ENCODE measurements at regions not wholly inside any gene's neighbourhood (a gene's known extent, or its start where the extent isn't known, plus 50 kb on each side); places are given as distances from the start of the nearest gene placed in this dataset.

DNA sequence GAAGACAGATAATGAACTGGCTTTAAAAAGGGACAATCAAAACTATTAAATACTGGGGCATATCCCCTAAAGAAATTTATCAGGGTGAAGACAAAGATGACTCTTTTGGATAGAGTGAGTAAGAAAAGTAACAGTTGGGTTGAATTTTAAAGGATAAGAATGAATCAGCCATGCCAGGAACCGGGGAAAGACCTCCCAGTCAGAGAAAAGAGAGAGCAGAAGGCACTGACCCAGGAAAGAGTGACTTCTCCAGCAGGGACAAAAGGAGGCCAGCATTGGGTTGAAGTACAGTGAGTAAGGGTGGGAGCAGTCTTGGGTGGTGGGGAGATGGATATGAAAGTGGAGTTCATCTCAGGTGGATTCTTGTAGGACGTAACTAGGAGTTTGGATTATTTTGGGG is 516.9 kb upstream of the JAG1 start:
- Histone ChIP-seq H3K27me3 (no peaks in the 10 kb centered on the region), H3K36me3 (no peaks in the 10 kb centered on the region)
- no peak for ATAC-seq

DNA sequence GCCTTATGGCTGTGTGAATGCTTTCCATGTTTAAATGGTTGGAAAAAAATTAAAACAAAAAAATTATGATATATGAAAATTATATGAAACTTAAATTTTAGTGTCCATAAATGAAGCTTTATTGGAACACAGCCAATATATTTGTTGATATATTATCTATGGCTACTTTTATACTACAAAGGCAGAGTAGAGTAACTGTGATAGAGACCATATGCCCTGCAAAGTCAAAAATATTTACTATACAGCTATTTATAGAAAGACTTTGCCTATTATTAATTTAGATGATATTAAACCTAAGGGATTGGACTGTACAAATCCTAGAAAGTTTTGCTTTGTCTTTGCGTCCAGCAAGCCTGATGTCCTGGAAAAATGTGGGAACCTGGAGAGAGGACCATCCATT is 518.3 kb upstream of the JAG1 start:
- ATAC-seq: no peak
- Histone ChIP-seq H3K9me3 (no peaks in the 10 kb centered on the region), H3K4me3 (no peak overlapping the region), H3K36me3 (no peaks in the 10 kb centered on the region), H3K27me3 (no peaks in the 10 kb centered on the region), H3K4me1 (peaks cover 0 to 22% (median 9%) of the 10 kb centered on the region in 12 donors), H3K27ac (no peak overlapping the region)
- no peak for DNase-seq
- intact Hi-C loops (cut with DNase I): loop anchor here in 1 of 10 donors (10.0 kb wide), 1 partner anchor 77 kb away; no protein-coding TSS in a partner anchor
- WGBS, 4 donors: 94 to 100% (median 96%) methylated on average over 1 of the region's 1 CpG
- TF ChIP-seq POLR2A (IDR thresholded peaks at IDR 0.05): no peak
- TF ChIP-seq CTCF (IDR thresholded peaks at IDR 0.05): no peak

More for the DNA sequence above, 516.9 kb upstream of the JAG1 start:
- no peak for DNase-seq
- Histone ChIP-seq H3K9me3 (peaks cover 0 to 7% (median 0%) of the 10 kb centered on the region in 12 donors), H3K4me1 (peaks cover 0 to 12% (median 6%) of the 10 kb centered on the region in 12 donors), H3K27ac (no peak overlapping the region), H3K4me3 (no peak overlapping the region)
- no peak for TF ChIP-seq POLR2A (IDR thresholded peaks at IDR 0.05)
- TF ChIP-seq CTCF (IDR thresholded peaks at IDR 0.05): no peak
- WGBS, 4 donors: 91 to 97% (median 96%) methylated on average over 2 of the region's 2 CpGs
- intact Hi-C loops (cut with DNase I): loop anchor here in 1 of 10 donors (10.0 kb wide), 1 partner anchor 76 kb away; no protein-coding TSS in a partner anchor

GRCh38 chr20:11193241-11193640 is 519.4 kb upstream of the JAG1 start:
- Histone ChIP-seq H3K27me3 (no peaks in the 10 kb centered on the region), H3K4me1 (peaks cover 0 to 23% (median 9%) of the 10 kb centered on the region in 12 donors), H3K4me3 (no peak overlapping the region), H3K9me3 (no peaks in the 10 kb centered on the region), H3K27ac (no peak overlapping the region), H3K36me3 (no peaks in the 10 kb centered on the region)
- no peak for DNase-seq
- ATAC-seq: no peak
- TF ChIP-seq CTCF (IDR thresholded peaks at IDR 0.05) (no peak), POLR2A (IDR thresholded peaks at IDR 0.05) (no peak)
- intact Hi-C loops (cut with DNase I): loop anchor here in 1 of 10 donors (10.0 kb wide), 1 partner anchor 78 kb away; no protein-coding TSS in a partner anchor

DNA sequence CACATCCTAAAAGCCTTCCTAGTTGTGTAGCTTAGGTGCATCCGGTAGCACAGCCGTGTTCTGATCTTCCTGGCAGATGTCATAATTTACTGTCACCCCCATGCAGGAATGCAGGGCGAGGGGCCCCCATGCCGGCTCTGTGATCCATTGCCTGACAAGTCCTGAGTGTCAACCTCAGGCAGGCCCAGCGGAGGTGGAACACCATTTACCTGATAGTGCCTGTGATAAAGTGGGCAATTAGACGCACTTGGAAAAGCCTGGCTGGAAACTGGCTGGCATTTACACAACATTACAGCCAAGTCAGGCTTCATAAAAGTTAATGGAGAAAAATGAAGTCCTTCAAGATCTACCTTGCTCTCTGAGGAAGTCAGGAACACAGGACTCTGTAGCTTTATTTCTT is 521.4 kb upstream of the JAG1 start:
- H3K27ac ChIP-seq: peak overlapping the region in 9 of 12 donors; percentile 18 to 76 (median 62)

More for the DNA sequence above, 521.4 kb upstream of the JAG1 start:
- 24 to 46% (median 37%) methylated on average over 5 to 6 of the region's 6 CpGs for WGBS, 4 donors
- Histone ChIP-seq H3K4me3 (no peak overlapping the region), H3K36me3 (no peaks in the 10 kb centered on the region), H3K4me1 (peaks cover 0 to 34% (median 9%) of the 10 kb centered on the region in 12 donors), H3K9me3 (no peaks in the 10 kb centered on the region), H3K27me3 (no peaks in the 10 kb centered on the region)
- peak in 3 of 5 donors; percentile 55 to 62 (median 62) for DNase-seq
- TF ChIP-seq CTCF (IDR thresholded peaks at IDR 0.05) (no peak), POLR2A (IDR thresholded peaks at IDR 0.05) (no peak)
- ATAC-seq: peak; percentile 26 to 89 (median 74)
- intact Hi-C loops (cut with DNase I): loop anchor here in 1 of 10 donors (10.0 kb wide), 1 partner anchor 80 kb away; no protein-coding TSS in a partner anchor
